Hepatocyte (in vitro differentiated cells): ENCODE measurements at regions not wholly inside any gene's neighbourhood (a gene's known extent, or its start where the extent isn't known, plus 50 kb on each side); places are given as distances from the start of the nearest gene placed in this dataset.

Experiments used
- EZH2 ChIP-seq: fragments of 200-600 bp; sonication (generic); IDR thresholded peaks from 2 replicates; pipeline ENCODE4 v1.6.1; 2016; ENCODE audit warnings: antibody characterized with exemption, mild to moderate bottlenecking, borderline replicate concordance
- EZH2phosphoT487 ChIP-seq: fragments of 200-600 bp; sonication (generic); IDR thresholded peaks from one replicate; pipeline ENCODE4 v1.6.1; 2018; ENCODE audit warnings: antibody characterized with exemption, mild to moderate bottlenecking, low read depth, moderate library complexity; ENCODE audit not compliant: unreplicated experiment, severe bottlenecking
- TF ChIP-seq, protein P1 (sequence below): fragments of 200-600 bp; sonication (generic); IDR thresholded peaks from 2 replicates; pipeline ENCODE4 v1.5.1; 2016; ENCODE audit warnings: antibody characterized with exemption, mild to moderate bottlenecking; ENCODE audit not compliant: poor library complexity

DNA sequence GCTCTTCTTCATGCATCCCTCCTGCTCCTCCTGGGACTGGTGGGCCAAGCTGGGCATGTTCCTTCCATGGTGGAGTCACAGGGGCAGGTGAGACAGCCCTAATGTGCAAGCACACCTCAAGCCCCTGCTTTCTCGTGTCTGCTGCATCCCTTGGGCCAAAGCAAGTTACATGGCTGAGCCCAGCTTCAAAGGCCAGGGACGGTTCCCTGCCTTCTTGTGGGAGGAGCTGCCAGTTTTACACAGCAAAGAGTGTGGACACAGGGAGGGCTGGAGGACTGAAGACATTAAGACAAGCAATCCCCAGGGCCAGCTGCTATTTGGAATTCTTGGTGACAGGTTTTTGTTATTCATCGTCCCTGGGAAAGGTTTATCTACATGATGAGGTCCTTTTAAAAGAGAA lies 175.2 kb upstream of the CACNA1E start:
- TF ChIP-seq, protein P1, sequence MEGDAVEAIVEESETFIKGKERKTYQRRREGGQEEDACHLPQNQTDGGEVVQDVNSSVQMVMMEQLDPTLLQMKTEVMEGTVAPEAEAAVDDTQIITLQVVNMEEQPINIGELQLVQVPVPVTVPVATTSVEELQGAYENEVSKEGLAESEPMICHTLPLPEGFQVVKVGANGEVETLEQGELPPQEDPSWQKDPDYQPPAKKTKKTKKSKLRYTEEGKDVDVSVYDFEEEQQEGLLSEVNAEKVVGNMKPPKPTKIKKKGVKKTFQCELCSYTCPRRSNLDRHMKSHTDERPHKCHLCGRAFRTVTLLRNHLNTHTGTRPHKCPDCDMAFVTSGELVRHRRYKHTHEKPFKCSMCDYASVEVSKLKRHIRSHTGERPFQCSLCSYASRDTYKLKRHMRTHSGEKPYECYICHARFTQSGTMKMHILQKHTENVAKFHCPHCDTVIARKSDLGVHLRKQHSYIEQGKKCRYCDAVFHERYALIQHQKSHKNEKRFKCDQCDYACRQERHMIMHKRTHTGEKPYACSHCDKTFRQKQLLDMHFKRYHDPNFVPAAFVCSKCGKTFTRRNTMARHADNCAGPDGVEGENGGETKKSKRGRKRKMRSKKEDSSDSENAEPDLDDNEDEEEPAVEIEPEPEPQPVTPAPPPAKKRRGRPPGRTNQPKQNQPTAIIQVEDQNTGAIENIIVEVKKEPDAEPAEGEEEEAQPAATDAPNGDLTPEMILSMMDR, result no peak
- TF ChIP-seq EZH2 (no peak), EZH2phosphoT487 (no peak)
